AG10803 (cell line): ENCODE measurements at regions not wholly inside any gene's neighbourhood (a gene's known extent, or its start where the extent isn't known, plus 50 kb on each side); places are given as distances from the start of the nearest gene placed in this dataset.

ENCODE experiments used
- DNase-seq: peaks from one replicate; pipeline ENCODE4 v3.0.0; 2010; ENCODE audit warnings: low read depth
- H3K4me3 ChIP-seq: 2 replicates; pipeline ENCODE4 v1.5.1; 2011; ENCODE audit warnings: mild to moderate bottlenecking, low read length, control low read depth
- CTCF ChIP-seq: conservative IDR thresholded peaks from 2 replicates; pipeline ENCODE4 v1.5.1; 2011; ENCODE audit warnings: mild to moderate bottlenecking, low read length, control low read depth, inconsistent platforms

GRCh38 chr7:21076574-21076973 is 289.9 kb upstream of the SP8 start:
- no peak for TF ChIP-seq CTCF
- no peak overlapping the region for H3K4me3 ChIP-seq
- no peak for DNase-seq

GRCh38 chr7:21077602-21078001 is 290.9 kb upstream of the SP8 start:
- no peak overlapping the region for H3K4me3 ChIP-seq
- no peak for TF ChIP-seq CTCF
- no peak for DNase-seq

GRCh38 chr7:21084286-21084685 is 297.6 kb upstream of the SP8 start:
- no peak overlapping the region for H3K4me3 ChIP-seq
- TF ChIP-seq CTCF, result no peak
- no peak for DNase-seq

GRCh38 chr7:21086688-21087087 is 300.0 kb upstream of the SP8 start:
- no peak overlapping the region for H3K4me3 ChIP-seq
- DNase-seq, result no peak
- TF ChIP-seq CTCF, result no peak

GRCh38 chr7:21089653-21090052 is 303.0 kb upstream of the SP8 start:
- DNase-seq, result no peak
- TF ChIP-seq CTCF, result no peak
- no peak overlapping the region for H3K4me3 ChIP-seq

GRCh38 chr7:21092766-21093702 is 306.3 kb upstream of the SP8 start:
- TF ChIP-seq CTCF, result no peak
- H3K4me3 ChIP-seq, result no peak overlapping the region
- no peak for DNase-seq

GRCh38 chr7:21094589-21094988 is 307.9 kb upstream of the SP8 start:
- DNase-seq, result no peak
- no peak overlapping the region for H3K4me3 ChIP-seq
- no peak for TF ChIP-seq CTCF
